HG03460 (cell line): ENCODE measurements at regions not wholly inside any gene's neighbourhood (a gene's known extent, or its start where the extent isn't known, plus 50 kb on each side); places are given as distances from the start of the nearest gene placed in this dataset.

Experiments used
- ATAC-seq: cut with Tn5 transposase; IDR thresholded peaks from one replicate; pipeline ENCODE4 v1.9.1; 2021; ENCODE audit not compliant: unreplicated experiment

- ATAC-seq: no peak
Measured at GRCh38 chr13:47632311-47632710, 368.8 kb downstream of the SUCLA2 start.

- ATAC-seq: no peak
Measured at GRCh38 chr13:47628666-47629065, 372.4 kb downstream of the SUCLA2 start.

DNA sequence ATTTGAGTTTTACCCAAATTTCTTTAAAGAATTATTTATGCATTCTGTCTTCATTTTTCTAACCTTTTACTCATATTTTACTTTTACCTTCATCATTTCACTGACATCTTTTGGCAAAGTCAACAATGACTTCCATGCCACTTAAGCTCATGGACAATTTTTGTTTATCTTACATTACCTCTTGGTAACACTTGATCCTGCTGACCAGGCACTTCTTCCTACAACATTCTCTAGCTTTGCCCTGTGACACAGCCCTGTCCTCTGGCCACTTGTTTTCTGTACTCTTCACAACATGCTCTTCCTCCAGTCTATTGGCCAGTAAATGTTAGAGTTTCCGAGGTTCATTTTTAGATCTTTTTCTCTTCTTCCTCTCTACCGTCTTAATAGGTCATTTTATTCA is 377.2 kb downstream of the SUCLA2 start:
- ATAC-seq: no peak

- ATAC-seq: no peak
Measured at GRCh38 chr13:47621931-47622330, 379.1 kb downstream of the SUCLA2 start.

- ATAC-seq: no peak
Measured at GRCh38 chr13:47611664-47612288, 389.3 kb downstream of the SUCLA2 start.

GRCh38 chr13:47610687-47611086 is 390.4 kb downstream of the SUCLA2 start:
- no peak for ATAC-seq

- no peak for ATAC-seq
Measured at GRCh38 chr13:47603365-47603764, 397.7 kb downstream of the SUCLA2 start.

GRCh38 chr13:47598340-47598911 is 402.6 kb downstream of the SUCLA2 start:
- ATAC-seq: no peak

DNA sequence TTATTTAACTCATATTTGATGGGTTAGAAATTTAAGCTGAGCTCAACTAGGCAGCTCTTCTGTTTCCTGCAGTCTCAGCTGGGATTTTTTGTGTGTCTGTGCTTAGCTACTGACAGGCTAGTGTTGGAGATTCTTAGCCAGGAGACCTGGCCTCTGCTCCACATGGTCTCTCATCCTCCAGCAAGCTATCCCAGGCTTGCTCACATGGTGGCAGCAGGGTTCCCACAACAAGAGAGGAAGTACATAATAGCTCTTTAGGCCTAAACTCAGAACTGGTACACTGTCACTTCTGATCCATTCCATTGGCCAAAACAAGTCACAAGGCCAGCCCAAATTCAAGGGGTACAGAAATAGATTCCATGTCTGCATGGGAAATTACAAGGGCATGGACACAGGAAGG is 406.2 kb downstream of the SUCLA2 start:
- ATAC-seq: no peak

DNA sequence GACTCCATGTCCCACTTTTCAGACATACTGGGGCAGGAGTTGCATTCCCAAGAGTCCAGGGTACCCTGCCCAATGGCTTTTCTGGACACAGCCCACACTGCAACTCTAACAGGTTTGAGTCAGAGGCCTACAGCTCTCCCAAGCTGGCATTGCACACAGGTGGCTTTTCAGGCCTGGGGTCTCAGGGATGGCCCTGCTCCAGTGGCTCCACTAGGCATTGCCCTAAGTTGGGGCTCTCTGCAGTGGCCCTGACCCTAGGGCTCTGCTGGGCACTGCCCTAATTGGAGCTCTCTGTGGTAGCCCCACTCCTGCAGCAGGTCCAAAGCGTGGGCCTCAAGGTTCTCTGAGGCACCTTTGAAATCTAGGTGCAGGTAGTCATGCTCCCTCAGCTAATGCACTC is 408.8 kb downstream of the SUCLA2 start:
- no peak for ATAC-seq

DNA sequence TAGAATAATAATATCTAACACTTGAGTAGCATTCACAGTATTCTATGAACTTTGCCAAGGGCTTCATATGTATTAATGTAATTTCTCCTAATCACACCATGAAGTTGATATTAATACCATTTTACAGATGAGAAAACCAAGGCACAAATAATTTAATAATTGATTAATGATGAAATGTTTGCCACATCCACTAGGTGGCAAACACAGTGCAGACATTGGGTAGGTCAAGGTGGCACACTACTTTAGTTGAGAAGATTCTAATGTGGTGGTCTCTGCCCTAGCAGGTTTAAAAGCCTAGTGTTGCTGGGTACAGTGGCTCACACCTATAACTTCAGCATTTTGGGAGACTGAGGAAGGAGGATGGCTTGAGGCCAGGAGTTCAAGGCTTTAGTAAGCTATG is 412.4 kb downstream of the SUCLA2 start:
- no peak for ATAC-seq

DNA sequence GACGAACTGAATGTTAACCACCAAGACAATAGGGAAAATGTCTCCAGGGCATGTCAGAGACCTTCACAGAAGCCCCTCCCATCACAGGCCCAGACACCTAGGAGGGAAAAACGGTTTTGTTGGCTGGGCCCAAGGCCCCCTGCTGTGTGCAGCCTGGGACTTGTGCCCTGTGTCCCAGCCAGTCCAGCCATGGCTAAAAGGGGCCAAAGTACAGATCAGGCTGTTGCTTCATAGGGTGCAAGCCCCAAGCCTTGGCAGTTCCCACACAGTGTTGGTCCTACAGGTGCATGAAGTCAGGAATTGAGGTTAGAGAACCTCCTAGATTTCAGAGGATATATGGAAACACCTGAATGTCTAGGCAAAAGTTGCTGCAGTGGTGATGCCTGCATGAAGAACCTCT is 428.7 kb downstream of the SUCLA2 start:
- ATAC-seq: no peak

- no peak for ATAC-seq
Measured at GRCh38 chr13:47564041-47564440, 437.0 kb downstream of the SUCLA2 start.

DNA sequence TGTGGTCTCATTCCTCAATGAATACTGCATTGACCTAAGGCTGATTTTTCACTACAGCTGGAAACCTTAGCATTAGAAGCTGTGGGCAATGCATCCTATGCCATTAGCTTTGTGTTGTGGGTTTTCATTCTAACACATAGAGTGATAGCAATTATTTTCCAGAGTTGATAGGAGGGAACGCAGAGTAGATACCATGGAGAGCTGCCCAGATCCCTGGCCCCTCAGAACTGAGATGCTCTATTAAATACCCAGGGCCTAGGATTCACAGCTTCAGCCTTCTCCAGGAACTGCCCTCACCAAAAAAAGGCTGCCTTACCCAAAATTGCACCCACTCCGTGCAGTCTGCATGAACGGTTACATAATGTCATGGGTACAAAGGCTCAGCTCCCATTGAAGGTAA is 444.4 kb downstream of the SUCLA2 start:
- ATAC-seq: no peak

- ATAC-seq: no peak
Measured at GRCh38 chr13:47555235-47555634, 445.8 kb downstream of the SUCLA2 start.

GRCh38 chr13:47553329-47553977 is 447.6 kb downstream of the SUCLA2 start:
- ATAC-seq: no peak

GRCh38 chr13:47549219-47549752 is 451.8 kb downstream of the SUCLA2 start:
- ATAC-seq: no peak

GRCh38 chr13:47548294-47548840 is 452.7 kb downstream of the SUCLA2 start:
- ATAC-seq: no peak

DNA sequence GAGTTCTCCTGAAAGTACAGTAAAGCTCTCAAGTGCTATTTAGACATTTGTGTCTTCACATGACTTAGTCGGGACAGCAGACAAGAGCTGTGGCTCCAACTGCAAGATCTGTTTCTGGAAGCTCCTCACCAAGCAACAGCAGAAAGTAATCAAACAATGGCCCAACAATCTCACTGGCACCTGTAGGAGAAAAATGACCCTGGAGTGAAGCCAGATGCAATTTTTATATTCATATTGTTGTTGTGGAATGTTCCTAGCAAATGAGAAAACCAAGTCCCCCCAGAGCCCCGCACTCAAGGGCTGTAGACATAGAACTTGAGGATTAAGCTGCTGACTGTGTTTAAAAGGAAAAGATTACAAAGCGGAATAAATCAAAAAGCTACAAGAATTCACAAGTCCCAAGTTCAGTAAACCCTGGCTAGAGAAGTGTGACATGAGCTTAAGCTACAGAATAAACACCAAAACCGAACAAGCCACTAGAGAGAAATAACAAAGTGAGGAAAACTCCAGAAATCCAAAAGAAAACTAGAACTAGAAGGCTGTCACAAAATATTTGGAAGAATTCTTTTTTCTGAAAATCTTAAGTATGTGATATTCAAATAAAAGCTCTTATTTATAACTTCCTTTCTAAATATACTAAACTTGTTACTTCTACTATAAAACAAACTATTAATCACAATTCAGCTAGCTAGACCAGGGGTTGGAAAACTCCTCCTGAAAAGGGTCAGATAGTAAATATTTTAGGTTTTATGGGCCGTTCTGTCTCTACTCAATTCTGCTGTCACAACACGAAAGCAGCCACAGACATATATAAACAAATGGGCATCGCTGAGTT is 454.5 kb downstream of the SUCLA2 start:
- ATAC-seq: no peak

- no peak for ATAC-seq
Measured at GRCh38 chr13:47545201-47546024, 455.7 kb downstream of the SUCLA2 start.
